ENCODE measurements at regions not wholly inside any gene's neighbourhood (a gene's known extent, or its start where the extent isn't known, plus 50 kb on each side); places are given as distances from the start of the nearest gene placed in this dataset.
"Not testable (repeated sequence)": the region's sequence is repeated elsewhere in the genome, so short reads cannot be mapped to it uniquely, and the experiment has no call there.

DNA sequence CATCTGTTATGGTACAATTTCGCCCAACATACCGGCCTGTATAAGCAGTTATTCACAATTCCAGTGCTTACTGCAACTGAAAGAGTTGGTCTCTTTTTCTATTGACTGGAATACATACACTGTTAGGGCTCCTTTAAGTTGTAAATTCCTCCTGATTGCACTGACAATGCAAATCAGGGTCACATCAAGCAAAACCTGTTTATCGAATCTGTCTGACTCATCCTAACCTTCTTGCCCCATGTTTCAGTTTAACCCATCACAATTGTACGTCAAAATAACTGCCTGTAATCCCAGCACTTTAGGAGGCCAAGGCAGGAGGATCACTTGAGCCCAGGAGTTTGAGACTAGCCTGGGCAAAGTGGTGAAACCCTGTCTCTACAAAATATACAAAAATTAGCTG lies 105.8 kb upstream of the NBPF11 start:
- TF ChIP-seq, protein P1, sequence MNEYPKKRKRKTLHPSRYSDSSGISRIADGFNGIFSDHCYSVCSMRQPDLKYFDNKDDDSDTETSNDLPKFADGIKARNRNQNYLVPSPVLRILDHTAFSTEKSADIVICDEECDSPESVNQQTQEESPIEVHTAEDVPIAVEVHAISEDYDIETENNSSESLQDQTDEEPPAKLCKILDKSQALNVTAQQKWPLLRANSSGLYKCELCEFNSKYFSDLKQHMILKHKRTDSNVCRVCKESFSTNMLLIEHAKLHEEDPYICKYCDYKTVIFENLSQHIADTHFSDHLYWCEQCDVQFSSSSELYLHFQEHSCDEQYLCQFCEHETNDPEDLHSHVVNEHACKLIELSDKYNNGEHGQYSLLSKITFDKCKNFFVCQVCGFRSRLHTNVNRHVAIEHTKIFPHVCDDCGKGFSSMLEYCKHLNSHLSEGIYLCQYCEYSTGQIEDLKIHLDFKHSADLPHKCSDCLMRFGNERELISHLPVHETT (CRISPR knock-in tag; conservative IDR thresholded peaks at IDR 0.05): not testable (repeated sequence)
- not testable (repeated sequence) for TF ChIP-seq JUND (CRISPR knock-in tag; IDR thresholded peaks at IDR 0.05); ZSCAN5A (CRISPR knock-in tag; IDR thresholded peaks at IDR 0.05; ENCODE audit: borderline replicate concordance); MAZ (IDR thresholded peaks at IDR 0.05; ENCODE audit: borderline replicate concordance, low read depth, low read length); MAZ (CRISPR knock-in tag; IDR thresholded peaks at IDR 0.05; ENCODE audit: low read depth); TBP (CRISPR knock-in tag; IDR thresholded peaks at IDR 0.05); MYC (CRISPR knock-in tag; IDR thresholded peaks at IDR 0.05; ENCODE audit: borderline replicate concordance); HIC2 (CRISPR knock-in tag; IDR thresholded peaks at IDR 0.05; ENCODE audit: low read depth); ZNF773 (CRISPR knock-in tag; IDR thresholded peaks at IDR 0.05; ENCODE audit: borderline replicate concordance); CEBPG (CRISPR knock-in tag; IDR thresholded peaks at IDR 0.05); GABPB1 (CRISPR knock-in tag; IDR thresholded peaks at IDR 0.05); JUN (CRISPR knock-in tag; IDR thresholded peaks at IDR 0.05); PHF20 (CRISPR knock-in tag; IDR thresholded peaks at IDR 0.05)
- TF ChIP-seq, protein P2, sequence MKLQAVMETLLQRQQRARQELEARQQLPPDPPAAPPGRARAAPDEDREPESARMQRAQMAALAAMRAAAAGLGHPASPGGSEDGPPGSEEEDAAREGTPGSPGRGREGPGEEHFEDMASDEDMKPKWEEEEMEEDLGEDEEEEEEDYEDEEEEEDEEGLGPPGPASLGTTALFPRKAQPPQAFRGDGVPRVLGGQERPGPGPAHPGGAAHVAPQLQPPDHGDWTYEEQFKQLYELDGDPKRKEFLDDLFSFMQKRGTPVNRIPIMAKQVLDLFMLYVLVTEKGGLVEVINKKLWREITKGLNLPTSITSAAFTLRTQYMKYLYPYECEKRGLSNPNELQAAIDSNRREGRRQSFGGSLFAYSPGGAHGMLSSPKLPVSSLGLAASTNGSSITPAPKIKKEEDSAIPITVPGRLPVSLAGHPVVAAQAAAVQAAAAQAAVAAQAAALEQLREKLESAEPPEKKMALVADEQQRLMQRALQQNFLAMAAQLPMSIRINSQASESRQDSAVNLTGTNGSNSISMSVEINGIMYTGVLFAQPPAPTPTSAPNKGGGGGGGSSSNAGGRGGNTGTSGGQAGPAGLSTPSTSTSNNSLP (IDR thresholded peaks at IDR 0.05; ENCODE audit: low read depth, low read length): not testable (repeated sequence)
- TF ChIP-seq, protein P3, sequence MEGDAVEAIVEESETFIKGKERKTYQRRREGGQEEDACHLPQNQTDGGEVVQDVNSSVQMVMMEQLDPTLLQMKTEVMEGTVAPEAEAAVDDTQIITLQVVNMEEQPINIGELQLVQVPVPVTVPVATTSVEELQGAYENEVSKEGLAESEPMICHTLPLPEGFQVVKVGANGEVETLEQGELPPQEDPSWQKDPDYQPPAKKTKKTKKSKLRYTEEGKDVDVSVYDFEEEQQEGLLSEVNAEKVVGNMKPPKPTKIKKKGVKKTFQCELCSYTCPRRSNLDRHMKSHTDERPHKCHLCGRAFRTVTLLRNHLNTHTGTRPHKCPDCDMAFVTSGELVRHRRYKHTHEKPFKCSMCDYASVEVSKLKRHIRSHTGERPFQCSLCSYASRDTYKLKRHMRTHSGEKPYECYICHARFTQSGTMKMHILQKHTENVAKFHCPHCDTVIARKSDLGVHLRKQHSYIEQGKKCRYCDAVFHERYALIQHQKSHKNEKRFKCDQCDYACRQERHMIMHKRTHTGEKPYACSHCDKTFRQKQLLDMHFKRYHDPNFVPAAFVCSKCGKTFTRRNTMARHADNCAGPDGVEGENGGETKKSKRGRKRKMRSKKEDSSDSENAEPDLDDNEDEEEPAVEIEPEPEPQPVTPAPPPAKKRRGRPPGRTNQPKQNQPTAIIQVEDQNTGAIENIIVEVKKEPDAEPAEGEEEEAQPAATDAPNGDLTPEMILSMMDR (CRISPR knock-in tag; IDR thresholded peaks at IDR 0.05): not testable (repeated sequence)
